ENCODE measurements at regions not wholly inside any gene's neighbourhood (a gene's known extent, or its start where the extent isn't known, plus 50 kb on each side); places are given as distances from the start of the nearest gene placed in this dataset.

GRCh38 chr2:181766129-181766528 lies 85.8 kb upstream of the NEUROD1 start:
- no peak overlapping the region for H3K27ac ChIP-seq (ENCODE audit: low read depth, low read length)
- no peak overlapping the region for H3K27ac Mint-ChIP-seq (ENCODE audit: unreplicated experiment)
- H3K27me3 Mint-ChIP-seq (ENCODE audit: low read depth, unreplicated experiment) = no peaks in the 10 kb centered on the region

DNA sequence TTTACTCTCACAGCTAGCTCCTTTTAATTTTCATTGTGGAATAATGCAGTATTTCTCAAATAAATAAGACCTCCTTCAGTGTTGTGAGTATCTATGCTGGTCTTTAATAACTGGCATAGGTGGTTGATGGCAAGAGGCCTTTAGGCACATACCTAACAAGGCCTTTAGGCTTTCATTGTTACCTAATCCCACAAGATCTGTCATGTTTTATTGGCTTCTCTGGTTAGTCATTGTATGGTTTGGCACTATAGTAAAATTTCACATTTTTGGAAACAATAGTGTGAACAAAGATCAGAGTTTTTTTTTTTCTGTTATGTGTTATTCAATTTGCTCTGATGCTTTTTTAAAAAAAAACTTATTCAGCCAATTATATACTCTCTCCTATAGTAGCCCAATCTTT lies 89.8 kb upstream of the NEUROD1 start:
- Histone ChIP-seq H4K20me1 (ENCODE audit: insufficient read depth, low read length) (no peaks in the 10 kb centered on the region), H2AFZ (ENCODE audit: low read depth, low read length) (no peak overlapping the region), H3K27ac (ENCODE audit: low read depth, low read length) (no peak overlapping the region), H3K36me3 (ENCODE audit: insufficient read depth, low read length) (no peaks in the 10 kb centered on the region), H3K9me3 (ENCODE audit: insufficient read depth, low read depth, low read length) (no peaks in the 10 kb centered on the region), H3K9ac (ENCODE audit: low read length) (no peak overlapping the region), H3K27me3 (ENCODE audit: insufficient read depth, low read length) (no peaks in the 10 kb centered on the region), H3K4me1 (ENCODE audit: insufficient read depth, low read length) (no peaks in the 10 kb centered on the region), H3K4me2 (ENCODE audit: low read length) (no peak overlapping the region), H3K79me2 (ENCODE audit: insufficient read depth, low read length) (no peaks in the 10 kb centered on the region), H3K4me3 (ENCODE audit: insufficient read depth, low read depth, low read length) (no peak overlapping the region)
- TF ChIP-seq, protein P1, sequence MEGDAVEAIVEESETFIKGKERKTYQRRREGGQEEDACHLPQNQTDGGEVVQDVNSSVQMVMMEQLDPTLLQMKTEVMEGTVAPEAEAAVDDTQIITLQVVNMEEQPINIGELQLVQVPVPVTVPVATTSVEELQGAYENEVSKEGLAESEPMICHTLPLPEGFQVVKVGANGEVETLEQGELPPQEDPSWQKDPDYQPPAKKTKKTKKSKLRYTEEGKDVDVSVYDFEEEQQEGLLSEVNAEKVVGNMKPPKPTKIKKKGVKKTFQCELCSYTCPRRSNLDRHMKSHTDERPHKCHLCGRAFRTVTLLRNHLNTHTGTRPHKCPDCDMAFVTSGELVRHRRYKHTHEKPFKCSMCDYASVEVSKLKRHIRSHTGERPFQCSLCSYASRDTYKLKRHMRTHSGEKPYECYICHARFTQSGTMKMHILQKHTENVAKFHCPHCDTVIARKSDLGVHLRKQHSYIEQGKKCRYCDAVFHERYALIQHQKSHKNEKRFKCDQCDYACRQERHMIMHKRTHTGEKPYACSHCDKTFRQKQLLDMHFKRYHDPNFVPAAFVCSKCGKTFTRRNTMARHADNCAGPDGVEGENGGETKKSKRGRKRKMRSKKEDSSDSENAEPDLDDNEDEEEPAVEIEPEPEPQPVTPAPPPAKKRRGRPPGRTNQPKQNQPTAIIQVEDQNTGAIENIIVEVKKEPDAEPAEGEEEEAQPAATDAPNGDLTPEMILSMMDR (IDR thresholded peaks at IDR 0.05; ENCODE audit: insufficient read depth, low read depth, low read length) = no peak
- TF ChIP-seq EZH2 (IDR thresholded peaks at IDR 0.05; ENCODE audit: insufficient read depth, low read length) = no peak
- Mint-ChIP-seq H3K4me3 (ENCODE audit: unreplicated experiment) (no peak overlapping the region), H3K4me1 (ENCODE audit: low read depth, unreplicated experiment) (peaks cover 11% of the 10 kb centered on the region), H3K27me3 (ENCODE audit: low read depth, unreplicated experiment) (no peaks in the 10 kb centered on the region), H3K9me3 (ENCODE audit: unreplicated experiment) (peaks cover 2% of the 10 kb centered on the region), H3K36me3 (ENCODE audit: low read depth, unreplicated experiment) (no peaks in the 10 kb centered on the region), H3K27ac (ENCODE audit: unreplicated experiment) (no peak overlapping the region)
- DNase-seq (ENCODE audit: low read depth) = peak; percentile 27
- FAIRE-seq = no peak

More at GRCh38 chr2:181766129-181766528, 85.8 kb upstream of the NEUROD1 start:
- H3K9ac ChIP-seq (ENCODE audit: low read length) = no peak overlapping the region
- H2AFZ ChIP-seq (ENCODE audit: low read depth, low read length) = no peak overlapping the region
- no peaks in the 10 kb centered on the region for H3K9me3 ChIP-seq (ENCODE audit: insufficient read depth, low read depth, low read length)
- Mint-ChIP-seq H3K36me3 (ENCODE audit: low read depth, unreplicated experiment) (no peaks in the 10 kb centered on the region), H3K9me3 (ENCODE audit: unreplicated experiment) (peaks cover 2% of the 10 kb centered on the region), H3K4me3 (ENCODE audit: unreplicated experiment) (no peak overlapping the region), H3K4me1 (ENCODE audit: low read depth, unreplicated experiment) (no peaks in the 10 kb centered on the region)
- FAIRE-seq = no peak
- H3K4me2 ChIP-seq (ENCODE audit: low read length) = no peak overlapping the region
- no peaks in the 10 kb centered on the region for H3K79me2 ChIP-seq (ENCODE audit: insufficient read depth, low read length)
- TF ChIP-seq EZH2 (IDR thresholded peaks at IDR 0.05; ENCODE audit: insufficient read depth, low read length) = no peak
- TF ChIP-seq, protein P1 (IDR thresholded peaks at IDR 0.05; ENCODE audit: insufficient read depth, low read depth, low read length) = no peak
- H3K4me1 ChIP-seq (ENCODE audit: insufficient read depth, low read length) = no peaks in the 10 kb centered on the region
- no peaks in the 10 kb centered on the region for H4K20me1 ChIP-seq (ENCODE audit: insufficient read depth, low read length)
- H3K27me3 ChIP-seq (ENCODE audit: insufficient read depth, low read length) = no peaks in the 10 kb centered on the region
- H3K36me3 ChIP-seq (ENCODE audit: insufficient read depth, low read length) = no peaks in the 10 kb centered on the region
- H3K4me3 ChIP-seq (ENCODE audit: insufficient read depth, low read depth, low read length) = no peak overlapping the region
- no peak for DNase-seq (ENCODE audit: low read depth)

DNA sequence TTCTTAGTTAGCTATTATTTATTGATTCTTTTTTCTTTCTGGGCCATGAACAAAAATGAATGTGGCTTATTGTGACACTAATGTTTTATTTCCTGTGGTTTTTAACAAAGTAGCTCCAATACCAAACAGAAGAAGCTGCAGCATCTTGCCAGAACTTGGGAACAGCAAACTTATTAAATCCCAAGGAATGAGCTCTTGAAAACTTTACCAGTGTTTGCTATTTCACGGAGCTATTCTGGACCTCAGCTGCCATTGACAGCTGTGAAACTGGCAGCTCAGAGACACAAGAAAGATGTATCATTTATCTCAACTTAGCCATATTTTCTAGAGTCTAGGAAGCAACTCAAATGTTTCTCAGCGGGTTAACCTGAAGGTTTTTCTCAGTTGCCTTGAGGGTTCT lies 91.0 kb upstream of the NEUROD1 start:
- Histone ChIP-seq H3K27me3 (ENCODE audit: insufficient read depth, low read length) (no peaks in the 10 kb centered on the region), H3K79me2 (ENCODE audit: insufficient read depth, low read length) (no peaks in the 10 kb centered on the region), H3K4me2 (ENCODE audit: low read length) (no peak overlapping the region), H3K9ac (ENCODE audit: low read length) (no peak overlapping the region), H3K27ac (ENCODE audit: low read depth, low read length) (no peak overlapping the region), H2AFZ (ENCODE audit: low read depth, low read length) (no peak overlapping the region), H3K4me1 (ENCODE audit: insufficient read depth, low read length) (no peaks in the 10 kb centered on the region), H3K9me3 (ENCODE audit: insufficient read depth, low read depth, low read length) (no peaks in the 10 kb centered on the region), H4K20me1 (ENCODE audit: insufficient read depth, low read length) (no peaks in the 10 kb centered on the region), H3K36me3 (ENCODE audit: insufficient read depth, low read length) (no peaks in the 10 kb centered on the region), H3K4me3 (ENCODE audit: insufficient read depth, low read depth, low read length) (no peak overlapping the region)
- FAIRE-seq (no peak), DNase-seq (ENCODE audit: low read depth) (no peak)
- peaks cover 11% of the 10 kb centered on the region for H3K4me1 Mint-ChIP-seq (ENCODE audit: low read depth, unreplicated experiment)
- peaks cover 2% of the 10 kb centered on the region for H3K9me3 Mint-ChIP-seq (ENCODE audit: unreplicated experiment)
- TF ChIP-seq EZH2 (IDR thresholded peaks at IDR 0.05; ENCODE audit: insufficient read depth, low read length) = no peak
- TF ChIP-seq, protein P1 (IDR thresholded peaks at IDR 0.05; ENCODE audit: insufficient read depth, low read depth, low read length) = no peak
- H3K4me3 Mint-ChIP-seq (ENCODE audit: unreplicated experiment) = no peak overlapping the region
- no peaks in the 10 kb centered on the region for H3K36me3 Mint-ChIP-seq (ENCODE audit: low read depth, unreplicated experiment)
- H3K27me3 Mint-ChIP-seq (ENCODE audit: low read depth, unreplicated experiment) = no peaks in the 10 kb centered on the region
- H3K27ac Mint-ChIP-seq (ENCODE audit: unreplicated experiment) = no peak overlapping the region

All from astrocyte (in vitro differentiated cells and primary cell).